SK-N-SH treated with all-trans-retinoic acid at 6 μM for 48 hours (cell line): ENCODE measurements at regions not wholly inside any gene's neighbourhood (a gene's known extent, or its start where the extent isn't known, plus 50 kb on each side); places are given as distances from the start of the nearest gene placed in this dataset.

Source experiments
- ARNTL ChIP-seq: fragments of 450-650 bp; formaldehyde crosslinking; IDR thresholded peaks from 2 replicates; pipeline ENCODE4 v1.5.0; 2020; ENCODE audit warnings: low read depth, mild to moderate bottlenecking, moderate library complexity, borderline replicate concordance
- BACH2 ChIP-seq: fragments of 250-450 bp; sonication (Bioruptor Pico); IDR thresholded peaks from 2 replicates; pipeline ENCODE4 v1.9.0; 2021; ENCODE audit warnings: mild to moderate bottlenecking, borderline replicate concordance
- OSR1 ChIP-seq: fragments of 250-450 bp; sonication (Bioruptor Pico); IDR thresholded peaks from 2 replicates; pipeline ENCODE4 v1.8.0; 2022; ENCODE audit warnings: moderate library complexity, mild to moderate bottlenecking, inconsistent platforms
- PATZ1 ChIP-seq: fragments of 250-450 bp; sonication (Bioruptor Pico); IDR thresholded peaks from 2 replicates; pipeline ENCODE4 v1.8.0; 2020; ENCODE audit warnings: mild to moderate bottlenecking, moderate library complexity, borderline replicate concordance
- RARB ChIP-seq: fragments of 250-450 bp; sonication (Bioruptor Pico); IDR thresholded peaks from 2 replicates; pipeline ENCODE4 v1.8.0; 2021; ENCODE audit warnings: mild to moderate bottlenecking, moderate library complexity
- ZC3H10 ChIP-seq: fragments of 250-450 bp; sonication (Bioruptor Pico); IDR thresholded peaks from 2 replicates; pipeline ENCODE4 v1.5.1; 2021; ENCODE audit warnings: mild to moderate bottlenecking, moderate library complexity
- ZFP30 ChIP-seq: fragments of 450-650 bp; formaldehyde crosslinking; IDR thresholded peaks from 2 replicates; pipeline ENCODE4 v1.5.0; 2022; ENCODE audit warnings: mild to moderate bottlenecking, moderate library complexity

GRCh38 chr4:89379511-89380044 is 72.0 kb upstream of the GPRIN3 start:
- TF ChIP-seq PATZ1 (CRISPR knock-in tag) (no peak), BACH2 (CRISPR knock-in tag) (no peak), ARNTL (CRISPR knock-in tag) (no peak), ZC3H10 (CRISPR knock-in tag) (no peak), OSR1 (CRISPR knock-in tag) (no peak), ZFP30 (no peak), RARB (CRISPR knock-in tag) (no peak)
